Activated CD8-positive, alpha-beta T cell treated with anti-CD3 and anti-CD28 coated beads, Interleukin-2, amount 10 ng/mL, durations not matched to agents 7 days and 5 days (primary cell): ENCODE measurements at regions not wholly inside any gene's neighbourhood (a gene's known extent, or its start where the extent isn't known, plus 50 kb on each side); places are given as distances from the start of the nearest gene placed in this dataset.

Experiments used
- ATAC-seq: fragments of 150-1000 bp; cut with Tn5 transposase; one replicate; pipeline ENCODE4 v1.10.0; 2021; ENCODE audit warnings: moderate library complexity
- CTCF ChIA-PET: fragments of 350-600 bp; sonication (Branson Sonifier 250); formaldehyde crosslinking; loops from one replicate; lab custom pipeline; 2021; ENCODE audit warnings: antibody characterized with exemption; lab: Charles Lee
- POLR2A ChIA-PET: fragments of 350-600 bp; sonication (Branson Sonifier 250); formaldehyde crosslinking; loops from one replicate; lab custom pipeline; 2021; ENCODE audit warnings: antibody characterized with exemption; lab: Charles Lee
- DNase-seq: peaks from one replicate; pipeline ENCODE4 v3.0.0-alpha.2; 2020
- H3K27ac Mint-ChIP-seq: one replicate; pipeline ENCODE4 v1.8.0; 2021; ENCODE audit warnings: mild to moderate bottlenecking, mixed read lengths
- H3K27me3 Mint-ChIP-seq: one replicate; pipeline ENCODE4 v1.8.0; 2021; ENCODE audit warnings: low read depth, mixed read lengths
- H3K36me3 Mint-ChIP-seq: one replicate; pipeline ENCODE4 v1.8.0; 2021; ENCODE audit warnings: low read depth, mixed read lengths
- H3K4me1 Mint-ChIP-seq: one replicate; pipeline ENCODE4 v1.8.0; 2021; ENCODE audit warnings: low read depth, mixed read lengths
- H3K4me3 Mint-ChIP-seq: one replicate; pipeline ENCODE4 v1.8.0; 2021; ENCODE audit warnings: mild to moderate bottlenecking, mixed read lengths
- H3K9me3 Mint-ChIP-seq: one replicate; pipeline ENCODE4 v1.8.0; 2022; ENCODE audit warnings: mixed read lengths; ENCODE audit not compliant: insufficient read depth

GRCh38 chr1:5649795-5650194 lies 342.4 kb downstream of the NPHP4 start:
- H3K4me1 Mint-ChIP-seq, result no peaks in the 10 kb centered on the region
- H3K27me3 Mint-ChIP-seq, result peaks cover 7% of the 10 kb centered on the region
- no peak for DNase-seq
- no peaks in the 10 kb centered on the region for H3K36me3 Mint-ChIP-seq
- no peak for ATAC-seq
- POLR2A ChIA-PET, result no interaction called here
- H3K9me3 Mint-ChIP-seq, result no peaks in the 10 kb centered on the region
- no peak overlapping the region for H3K27ac Mint-ChIP-seq
- CTCF ChIA-PET, result no interaction called here
- H3K4me3 Mint-ChIP-seq, result no peak overlapping the region

DNA sequence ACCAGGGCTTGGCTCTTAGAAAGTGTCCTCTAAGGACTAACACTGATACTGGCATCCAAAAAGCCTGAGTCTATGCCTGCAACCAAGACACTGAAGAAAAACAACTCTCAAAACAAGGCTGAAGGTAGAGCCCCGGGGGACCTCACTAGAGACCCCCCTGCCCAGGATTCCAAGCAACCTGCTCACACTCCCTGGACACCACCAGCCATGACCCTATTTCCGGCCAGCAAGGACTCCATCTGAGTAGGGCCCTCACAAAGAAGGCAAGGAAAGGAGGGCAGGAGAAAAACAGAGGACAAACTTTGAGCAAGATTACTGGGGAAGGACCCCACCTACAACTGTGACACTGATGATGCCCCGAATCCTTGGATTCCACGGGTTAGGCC lies 343.1 kb downstream of the NPHP4 start:
- Mint-ChIP-seq H3K27ac (no peak overlapping the region), H3K4me1 (no peaks in the 10 kb centered on the region), H3K27me3 (peaks cover 7% of the 10 kb centered on the region), H3K36me3 (no peaks in the 10 kb centered on the region), H3K4me3 (no peak overlapping the region), H3K9me3 (no peaks in the 10 kb centered on the region)
- DNase-seq, result no peak
- POLR2A ChIA-PET, result no interaction called here
- no peak for ATAC-seq
- CTCF ChIA-PET, result no interaction called here

GRCh38 chr1:5648410-5649165 lies 343.6 kb downstream of the NPHP4 start:
- POLR2A ChIA-PET, result no interaction called here
- Mint-ChIP-seq H3K9me3 (no peaks in the 10 kb centered on the region), H3K27ac (no peak overlapping the region), H3K36me3 (no peaks in the 10 kb centered on the region), H3K4me1 (no peaks in the 10 kb centered on the region), H3K4me3 (no peak overlapping the region), H3K27me3 (peaks cover 5% of the 10 kb centered on the region)
- DNase-seq (no peak), ATAC-seq (no peak)
- CTCF ChIA-PET, result no interaction called here

DNA sequence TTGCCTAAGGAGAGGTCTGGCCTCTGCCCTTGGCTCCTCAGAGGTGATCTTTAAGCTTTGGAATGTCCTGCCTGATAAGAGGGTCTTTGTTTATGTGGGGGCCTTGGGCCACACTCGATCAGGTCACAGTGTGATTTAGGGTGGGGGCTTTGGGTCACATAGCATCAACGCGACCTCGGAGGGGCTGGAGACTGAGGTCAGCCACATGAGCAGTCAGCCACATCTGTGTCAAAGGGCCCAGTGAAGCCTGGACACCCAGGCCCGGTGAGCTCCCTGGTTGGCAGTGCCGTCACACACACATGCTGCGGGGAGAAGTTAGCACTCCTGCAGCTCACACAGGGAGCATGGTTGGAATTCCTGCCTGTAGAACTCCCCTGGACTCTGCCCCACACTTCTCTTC lies 345.0 kb downstream of the NPHP4 start:
- DNase-seq (no peak), ATAC-seq (no peak)
- POLR2A ChIA-PET, result no interaction called here
- H3K27ac Mint-ChIP-seq, result no peak overlapping the region
- CTCF ChIA-PET, result no interaction called here
- no peak overlapping the region for H3K4me3 Mint-ChIP-seq
- no peaks in the 10 kb centered on the region for H3K4me1 Mint-ChIP-seq
- H3K9me3 Mint-ChIP-seq, result no peaks in the 10 kb centered on the region
- H3K27me3 Mint-ChIP-seq, result peaks cover 2% of the 10 kb centered on the region
- no peaks in the 10 kb centered on the region for H3K36me3 Mint-ChIP-seq

DNA sequence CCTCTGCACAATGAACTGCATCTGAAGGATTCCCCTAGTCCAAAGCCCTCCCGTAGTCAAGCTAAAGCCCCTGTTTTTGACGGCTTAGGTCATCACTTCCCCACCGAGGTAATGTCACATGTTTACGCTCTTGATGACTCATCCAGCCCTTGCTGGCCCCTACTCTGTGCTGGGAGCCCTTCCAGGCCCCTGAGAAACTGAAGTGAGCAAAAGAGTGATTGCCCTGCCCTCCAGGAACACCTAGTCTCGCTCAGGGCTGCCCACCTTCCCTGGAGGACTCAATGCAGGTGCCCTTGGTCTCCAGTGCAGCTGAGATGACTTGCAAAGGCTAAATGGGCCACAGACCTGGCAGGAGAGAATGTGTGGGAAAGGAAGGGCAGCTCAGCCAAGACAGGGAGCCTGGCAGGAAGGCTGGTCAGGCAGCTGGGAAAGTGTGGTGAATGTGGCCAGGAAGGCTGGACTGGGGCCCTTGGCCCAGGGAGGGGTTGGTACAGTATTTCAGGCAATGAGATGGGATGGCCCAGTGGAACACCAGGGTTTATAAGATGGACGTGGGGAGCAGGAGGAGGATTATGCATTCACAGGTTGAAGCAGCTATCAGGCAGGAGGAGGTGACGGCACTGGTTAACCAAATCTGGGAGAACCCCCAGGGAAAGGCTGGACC lies 345.6 kb downstream of the NPHP4 start:
- Mint-ChIP-seq H3K36me3 (no peaks in the 10 kb centered on the region), H3K27me3 (peaks cover 6% of the 10 kb centered on the region), H3K27ac (no peak overlapping the region), H3K9me3 (no peaks in the 10 kb centered on the region), H3K4me1 (no peaks in the 10 kb centered on the region), H3K4me3 (no peak overlapping the region)
- ChIA-PET CTCF (no interaction called here), POLR2A (no interaction called here)
- ATAC-seq (no peak), DNase-seq (no peak)

- Mint-ChIP-seq H3K4me3 (no peak overlapping the region), H3K27ac (no peak overlapping the region), H3K4me1 (no peaks in the 10 kb centered on the region), H3K27me3 (peaks cover 6% of the 10 kb centered on the region), H3K9me3 (no peaks in the 10 kb centered on the region), H3K36me3 (no peaks in the 10 kb centered on the region)
- CTCF ChIA-PET, result no interaction called here
- no peak for ATAC-seq
- no peak for DNase-seq
- POLR2A ChIA-PET, result no interaction called here
Measured at GRCh38 chr1:5645929-5646328, 346.3 kb downstream of the NPHP4 start.

- DNase-seq (no peak), ATAC-seq (no peak)
- no peak overlapping the region for H3K4me3 Mint-ChIP-seq
- no peaks in the 10 kb centered on the region for H3K36me3 Mint-ChIP-seq
- H3K27me3 Mint-ChIP-seq, result peaks cover 6% of the 10 kb centered on the region
- no peaks in the 10 kb centered on the region for H3K9me3 Mint-ChIP-seq
- H3K4me1 Mint-ChIP-seq, result no peaks in the 10 kb centered on the region
- no peak overlapping the region for H3K27ac Mint-ChIP-seq
- CTCF ChIA-PET, result no interaction called here
- POLR2A ChIA-PET, result no interaction called here
Measured at GRCh38 chr1:5645135-5645399, 347.2 kb downstream of the NPHP4 start.

DNA sequence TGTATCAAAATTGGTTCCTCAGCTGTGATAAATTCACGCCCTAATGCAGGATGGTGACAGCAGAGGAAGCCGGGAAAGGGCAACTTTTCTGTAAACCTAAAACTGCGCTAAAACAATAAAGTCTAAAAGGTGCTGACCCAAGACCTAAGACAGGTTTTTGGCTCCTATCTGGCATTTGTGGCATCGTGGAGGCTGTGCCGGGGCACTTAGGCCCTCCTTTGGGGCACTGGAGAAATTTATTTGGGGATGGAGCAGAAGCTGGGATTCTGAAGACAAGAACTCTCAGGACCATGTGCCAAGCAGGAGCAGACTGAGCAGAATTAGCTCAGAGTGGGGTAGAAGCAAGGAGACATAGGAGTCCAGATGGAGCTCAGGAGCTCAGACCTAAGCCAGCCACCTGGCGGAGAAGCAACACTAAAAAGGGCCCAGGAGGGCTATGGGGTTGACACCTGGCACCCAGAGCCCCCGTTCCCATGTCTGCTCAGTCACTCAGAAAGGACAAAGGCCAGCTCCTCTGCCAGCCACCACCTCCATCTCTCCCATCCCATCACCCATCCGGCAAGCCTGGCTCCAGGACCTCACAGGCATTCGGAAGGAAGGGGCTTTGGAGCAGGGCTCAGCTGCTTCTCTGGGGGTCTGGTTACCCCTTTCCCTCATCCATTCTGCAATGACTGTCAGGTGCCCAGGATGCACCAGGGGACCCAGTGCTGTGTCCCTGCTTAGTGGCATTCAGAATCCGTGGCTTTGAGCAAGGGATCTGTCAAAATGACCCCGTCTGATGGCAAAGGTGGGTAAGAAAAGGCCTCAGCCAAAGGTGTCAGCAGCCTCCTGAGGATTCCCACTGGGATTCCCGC lies 347.7 kb downstream of the NPHP4 start:
- H3K4me1 Mint-ChIP-seq, result no peaks in the 10 kb centered on the region
- ATAC-seq, result no peak
- CTCF ChIA-PET, result no interaction called here
- H3K27me3 Mint-ChIP-seq, result peaks cover 6% of the 10 kb centered on the region
- no peaks in the 10 kb centered on the region for H3K9me3 Mint-ChIP-seq
- H3K36me3 Mint-ChIP-seq, result no peaks in the 10 kb centered on the region
- H3K27ac Mint-ChIP-seq, result no peak overlapping the region
- H3K4me3 Mint-ChIP-seq, result no peak overlapping the region
- POLR2A ChIA-PET, result no interaction called here
- no peak for DNase-seq

- H3K27ac Mint-ChIP-seq, result no peak overlapping the region
- no peaks in the 10 kb centered on the region for H3K36me3 Mint-ChIP-seq
- DNase-seq (no peak), ATAC-seq (no peak)
- CTCF ChIA-PET, result no interaction called here
- peaks cover 10% of the 10 kb centered on the region for H3K27me3 Mint-ChIP-seq
- no peaks in the 10 kb centered on the region for H3K9me3 Mint-ChIP-seq
- POLR2A ChIA-PET, result interaction anchor here (0.5 kb wide), 1 partner anchor 70 kb away, joined by 3 read pairs; no protein-coding TSS in a partner anchor
- H3K4me1 Mint-ChIP-seq, result no peaks in the 10 kb centered on the region
- no peak overlapping the region for H3K4me3 Mint-ChIP-seq
Measured at GRCh38 chr1:5643360-5644107, 348.7 kb downstream of the NPHP4 start.

DNA sequence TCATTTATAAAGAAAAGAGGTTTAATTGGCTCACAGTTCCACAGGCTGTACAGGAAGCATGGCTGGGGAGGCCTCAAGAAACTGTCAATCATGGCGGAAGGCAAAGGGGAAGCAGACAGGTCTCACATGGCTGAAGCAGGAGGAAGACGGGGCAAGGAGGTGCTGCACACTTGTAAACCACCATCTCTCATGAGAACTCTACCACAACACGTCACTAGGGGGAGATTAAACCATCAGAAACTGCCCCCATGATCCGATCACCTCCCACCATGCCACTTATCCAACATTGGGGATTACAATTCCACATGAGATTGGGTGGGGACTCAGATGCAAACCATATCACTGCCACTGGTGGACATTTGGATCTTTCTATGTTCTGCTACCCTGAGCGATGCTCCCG lies 351.4 kb downstream of the NPHP4 start:
- peak; percentile 22 for DNase-seq
- ChIA-PET POLR2A (no interaction called here), CTCF (no interaction called here)
- Mint-ChIP-seq H3K36me3 (no peaks in the 10 kb centered on the region), H3K27me3 (peaks cover 13% of the 10 kb centered on the region), H3K4me1 (no peaks in the 10 kb centered on the region), H3K4me3 (no peak overlapping the region), H3K27ac (no peak overlapping the region), H3K9me3 (no peaks in the 10 kb centered on the region)
- no peak for ATAC-seq

DNA sequence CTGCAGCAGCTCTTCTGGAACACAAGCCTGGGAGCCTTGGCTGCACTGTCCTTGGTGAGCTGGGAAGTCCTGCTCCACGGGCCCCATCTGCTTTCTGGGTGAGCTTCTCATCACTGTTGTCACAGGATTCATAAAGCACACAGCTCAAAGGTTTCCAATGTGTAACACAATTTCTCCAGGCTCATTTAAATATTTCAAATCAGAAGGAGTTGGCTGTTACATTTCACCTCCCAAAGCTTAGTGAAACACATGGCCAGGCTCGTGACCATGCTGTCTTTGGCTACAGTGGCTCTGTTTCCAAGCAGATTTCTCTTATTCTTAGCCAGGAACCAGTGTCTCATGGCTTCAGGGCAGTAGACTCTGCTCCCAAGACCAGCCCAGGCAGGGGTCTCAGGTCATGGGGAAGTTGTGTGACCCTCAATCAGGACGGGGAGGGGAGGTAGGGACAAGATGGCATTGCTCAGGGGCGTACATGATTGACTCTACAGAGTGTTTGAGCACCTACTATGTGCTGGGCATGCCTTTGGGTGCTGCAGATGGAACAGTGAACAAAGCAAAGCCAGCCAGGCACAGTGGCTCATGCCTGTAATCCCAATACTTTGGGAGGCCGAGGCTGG lies 353.0 kb downstream of the NPHP4 start:
- ATAC-seq (no peak), DNase-seq (no peak)
- no peaks in the 10 kb centered on the region for H3K4me1 Mint-ChIP-seq
- peaks cover 13% of the 10 kb centered on the region for H3K27me3 Mint-ChIP-seq
- no peak overlapping the region for H3K4me3 Mint-ChIP-seq
- ChIA-PET POLR2A (no interaction called here), CTCF (interaction anchor here (1.1 kb wide), 1 partner anchor 105 kb away, joined by 3 read pairs; no protein-coding TSS in a partner anchor)
- no peak overlapping the region for H3K27ac Mint-ChIP-seq
- H3K36me3 Mint-ChIP-seq, result no peaks in the 10 kb centered on the region
- no peaks in the 10 kb centered on the region for H3K9me3 Mint-ChIP-seq
